SK-N-MC (cell line): ENCODE measurements at regions not wholly inside any gene's neighbourhood (a gene's known extent, or its start where the extent isn't known, plus 50 kb on each side); places are given as distances from the start of the nearest gene placed in this dataset.

ENCODE experiments used
- EZH2 ChIP-seq: fragments of 200-600 bp; sonication (generic); IDR thresholded peaks from one replicate; pipeline ENCODE4 v1.6.1; 2017; ENCODE audit warnings: antibody characterized with exemption
- FOXP2 ChIP-seq: optimal IDR thresholded peaks from 2 replicates; pipeline ENCODE3; 2011; ENCODE audit warnings: mild to moderate bottlenecking, moderate library complexity; ENCODE audit not compliant: insufficient read depth; ENCODE audit errors: extremely low read length, control extremely low read depth
- POLR2AphosphoS5 ChIP-seq: IDR thresholded peaks from 2 replicates; pipeline ENCODE4 v1.6.1; 2012; ENCODE audit warnings: mild to moderate bottlenecking, low read depth, low read length, borderline replicate concordance

GRCh38 chr1:99149952-99150351 is 114.3 kb upstream of the PLPPR4 start:
- TF ChIP-seq EZH2 (no peak), POLR2AphosphoS5 (no peak), FOXP2 (no peak)
